ENCODE measurements at regions not wholly inside any gene's neighbourhood (a gene's known extent, or its start where the extent isn't known, plus 50 kb on each side); places are given as distances from the start of the nearest gene placed in this dataset.

DNA sequence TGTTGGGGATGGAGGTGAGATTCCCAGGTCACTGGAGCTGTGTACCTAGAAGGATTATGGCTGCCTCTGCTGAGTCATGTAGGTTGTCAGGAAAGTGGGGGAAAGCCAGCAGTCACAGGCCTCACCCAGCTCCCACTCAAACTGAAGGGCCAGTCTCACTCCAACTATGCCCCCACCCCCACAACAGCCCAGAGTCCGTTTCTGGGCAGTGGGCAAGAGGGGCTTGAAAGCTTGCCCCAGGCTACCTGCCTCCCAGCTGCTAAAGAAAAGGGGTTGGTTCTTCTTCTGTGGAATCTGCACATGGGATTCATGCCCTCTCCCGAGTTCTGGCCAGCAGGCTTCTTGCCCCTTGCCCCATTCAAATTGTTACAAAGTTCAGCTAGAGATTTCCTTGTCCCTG is 116.0 kb upstream of the PGRMC2 start:
- ChIA-PET CTCF (ENCODE audit: low intra/inter-chr PET ratio) (no interaction called here), POLR2A (no interaction called here)
- H3K4me2 ChIP-seq (ENCODE audit: insufficient read depth, low read length) = no peak overlapping the region
- no peak overlapping the region for H3K4me3 ChIP-seq
- peak; percentile 93 for TF ChIP-seq ZFP36 (IDR thresholded peaks at IDR 0.05; ENCODE audit: low read depth, low read length, partially characterized antibody)
- no peak for TF ChIP-seq MCM7 (IDR thresholded peaks at IDR 0.05)
- in situ Hi-C loops (cut with MboI) = no loop called here
- H2AFZ ChIP-seq (ENCODE audit: low read depth, low read length) = no peak overlapping the region
- WGBS (ENCODE audit: insufficient coverage, low coverage, missing lambda C conversion rate) = 9% methylated on average over 2 of the region's 2 CpGs
- H3K27ac ChIP-seq (ENCODE audit: extremely low read depth, low read depth, low read length) = no peak overlapping the region
- no peak overlapping the region for H3K9ac ChIP-seq (ENCODE audit: insufficient read depth in 1 of 2, low read depth in 2 of 2, low read length in 2 of 2)
- ATAC-seq = no peak
- intact Hi-C loops (cut with micrococcal nuclease) = no loop called here
- BruUV-seq (replicated peaks) = no TSS peak
- no peak for DNase-seq (ENCODE audit: extremely low read depth in 1 of 4, low spot score in 3 of 4)
- H3K4me1 ChIP-seq (replicated peaks in 1 of 2; ENCODE audit: control insufficient read depth in 2 of 2, insufficient read depth in 2 of 2, low read length in 2 of 2) = no peaks in the 10 kb centered on the region
- H4K20me1 ChIP-seq (replicated peaks; ENCODE audit: control insufficient read depth, insufficient read depth, low read length) = no peaks in the 10 kb centered on the region
- no peaks in the 10 kb centered on the region for H3K27me3 ChIP-seq (ENCODE audit: control insufficient read depth in 2 of 2, insufficient read depth in 2 of 2, low read length in 2 of 2)
- no peaks in the 10 kb centered on the region for H3K79me2 ChIP-seq (ENCODE audit: control insufficient read depth, insufficient read depth, low read length)
- no peaks in the 10 kb centered on the region for H3K9me1 ChIP-seq (ENCODE audit: control insufficient read depth, insufficient read depth, low read length)
- no peaks in the 10 kb centered on the region for H3K9me3 ChIP-seq (replicated peaks; ENCODE audit: control insufficient read depth, insufficient read depth, low read depth, low read length)
- FAIRE-seq = no peak
- no peaks in the 10 kb centered on the region for H3K36me3 ChIP-seq (ENCODE audit: control insufficient read depth, insufficient read depth, low read length)

DNA sequence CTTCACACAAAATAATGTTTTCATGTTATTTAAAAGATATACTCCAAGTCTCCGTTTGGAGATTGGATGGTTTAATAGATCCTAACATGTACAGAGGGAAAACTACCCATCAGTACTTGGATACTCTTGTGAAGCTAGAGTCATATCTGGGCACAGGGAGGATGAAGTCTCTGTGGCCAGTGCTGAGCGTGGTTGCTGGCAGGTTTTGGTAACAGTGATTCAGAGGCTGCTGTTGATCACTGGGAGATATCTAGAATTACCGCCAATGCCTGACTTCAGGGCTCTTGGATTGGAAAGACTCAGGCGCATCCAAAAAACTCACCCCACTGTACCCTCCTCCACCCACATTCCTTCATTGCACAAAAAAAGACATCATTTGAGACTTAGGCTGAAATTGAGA is 107.2 kb upstream of the PGRMC2 start:
- no peak for TF ChIP-seq ZFP1 (CRISPR knock-in tag; IDR thresholded peaks at IDR 0.05)
- TF ChIP-seq, protein P1, sequence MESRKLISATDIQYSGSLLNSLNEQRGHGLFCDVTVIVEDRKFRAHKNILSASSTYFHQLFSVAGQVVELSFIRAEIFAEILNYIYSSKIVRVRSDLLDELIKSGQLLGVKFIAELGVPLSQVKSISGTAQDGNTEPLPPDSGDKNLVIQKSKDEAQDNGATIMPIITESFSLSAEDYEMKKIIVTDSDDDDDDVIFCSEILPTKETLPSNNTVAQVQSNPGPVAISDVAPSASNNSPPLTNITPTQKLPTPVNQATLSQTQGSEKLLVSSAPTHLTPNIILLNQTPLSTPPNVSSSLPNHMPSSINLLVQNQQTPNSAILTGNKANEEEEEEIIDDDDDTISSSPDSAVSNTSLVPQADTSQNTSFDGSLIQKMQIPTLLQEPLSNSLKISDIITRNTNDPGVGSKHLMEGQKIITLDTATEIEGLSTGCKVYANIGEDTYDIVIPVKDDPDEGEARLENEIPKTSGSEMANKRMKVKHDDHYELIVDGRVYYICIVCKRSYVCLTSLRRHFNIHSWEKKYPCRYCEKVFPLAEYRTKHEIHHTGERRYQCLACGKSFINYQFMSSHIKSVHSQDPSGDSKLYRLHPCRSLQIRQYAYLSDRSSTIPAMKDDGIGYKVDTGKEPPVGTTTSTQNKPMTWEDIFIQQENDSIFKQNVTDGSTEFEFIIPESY (CRISPR knock-in tag; IDR thresholded peaks at IDR 0.05) = peak; percentile 37; the same call in 1 of the 2 replicates
- TF ChIP-seq SP2 (IDR thresholded peaks at IDR 0.05; ENCODE audit: extremely low read depth, low read depth, low read length, poor library complexity, severe bottlenecking) = no peak
- TF ChIP-seq DACH1 (IDR thresholded peaks at IDR 0.05; ENCODE audit: partially characterized antibody) = no peak
- TF ChIP-seq ZNF699 (CRISPR knock-in tag; IDR thresholded peaks at IDR 0.05; ENCODE audit: insufficient replicate concordance) = no peak
- peak; percentile 78; the same call in 1 of the 2 replicates for TF ChIP-seq ZNF24 (IDR thresholded peaks at IDR 0.05)
- peak; percentile 12; the same call in 1 of the 2 replicates for TF ChIP-seq FOSL1 (tag; conservative IDR thresholded peaks at IDR 0.05)
- no peak for TF ChIP-seq ZNF253 (CRISPR knock-in tag; conservative IDR thresholded peaks at IDR 0.05)
- TF ChIP-seq, protein P2, sequence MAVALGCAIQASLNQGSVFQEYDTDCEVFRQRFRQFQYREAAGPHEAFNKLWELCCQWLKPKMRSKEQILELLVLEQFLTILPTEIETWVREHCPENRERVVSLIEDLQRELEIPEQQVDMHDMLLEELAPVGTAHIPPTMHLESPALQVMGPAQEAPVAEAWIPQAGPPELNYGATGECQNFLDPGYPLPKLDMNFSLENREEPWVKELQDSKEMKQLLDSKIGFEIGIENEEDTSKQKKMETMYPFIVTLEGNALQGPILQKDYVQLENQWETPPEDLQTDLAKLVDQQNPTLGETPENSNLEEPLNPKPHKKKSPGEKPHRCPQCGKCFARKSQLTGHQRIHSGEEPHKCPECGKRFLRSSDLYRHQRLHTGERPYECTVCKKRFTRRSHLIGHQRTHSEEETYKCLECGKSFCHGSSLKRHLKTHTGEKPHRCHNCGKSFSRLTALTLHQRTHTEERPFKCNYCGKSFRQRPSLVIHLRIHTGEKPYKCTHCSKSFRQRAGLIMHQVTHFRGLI (CRISPR knock-in tag; IDR thresholded peaks at IDR 0.05) = no peak
- Histone ChIP-seq H3K4me3 (no peak overlapping the region), H3K27ac (ENCODE audit: extremely low read depth, low read depth, low read length) (no peak overlapping the region), H3K4me2 (ENCODE audit: insufficient read depth, low read length) (no peak overlapping the region), H4K20me1 (replicated peaks; ENCODE audit: control insufficient read depth, insufficient read depth, low read length) (no peaks in the 10 kb centered on the region), H3K4me1 (replicated peaks in 1 of 2; ENCODE audit: control insufficient read depth in 2 of 2, insufficient read depth in 2 of 2, low read length in 2 of 2) (peaks cover 3 to 12% of the 10 kb centered on the region in 2 experiments; a peak in 4 of 5 replicates), H3K27me3 (ENCODE audit: control insufficient read depth in 2 of 2, insufficient read depth in 2 of 2, low read length in 2 of 2) (no peaks in the 10 kb centered on the region), H3K9me1 (ENCODE audit: control insufficient read depth, insufficient read depth, low read length) (no peaks in the 10 kb centered on the region), H3K36me3 (ENCODE audit: control insufficient read depth, insufficient read depth, low read length) (no peaks in the 10 kb centered on the region), H3K79me2 (ENCODE audit: control insufficient read depth, insufficient read depth, low read length) (no peaks in the 10 kb centered on the region), H3K9ac (ENCODE audit: insufficient read depth in 1 of 2, low read depth in 2 of 2, low read length in 2 of 2) (no peak overlapping the region), H3K9me3 (replicated peaks; ENCODE audit: control insufficient read depth, insufficient read depth, low read depth, low read length) (no peaks in the 10 kb centered on the region), H2AFZ (ENCODE audit: low read depth, low read length) (no peak overlapping the region)
- in situ Hi-C loops (cut with MboI) (no loop called here), intact Hi-C loops (cut with micrococcal nuclease) (no loop called here)
- ChIA-PET POLR2A (interaction anchor here (0.7 kb wide), 1 partner anchor 30 kb away, joined by 3 read pairs; no protein-coding TSS in a partner anchor), CTCF (ENCODE audit: low intra/inter-chr PET ratio) (no interaction called here)
- DNase-seq (ENCODE audit: extremely low read depth in 1 of 4, low spot score in 3 of 4) = no peak
- ATAC-seq = no peak
- BruUV-seq (replicated peaks) = no TSS peak
- no peak for FAIRE-seq
- WGBS (ENCODE audit: insufficient coverage, low coverage, missing lambda C conversion rate) = 53% methylated on average over 4 of the region's 4 CpGs
